DMS153 treated with DMSO at 0.1 percent for 48 hours (cell line): ENCODE measurements at regions not wholly inside any gene's neighbourhood (a gene's known extent, or its start where the extent isn't known, plus 50 kb on each side); places are given as distances from the start of the nearest gene placed in this dataset.
A peak's percentile ranks its signal among the peaks of the same experiment; 100 is the strongest.

ENCODE experiments used
- DNase-seq: peaks from one replicate; lab custom pipeline; 2025; ENCODE audit not compliant: unreplicated experiment; lab: John Stamatoyannopoulos, UW

- DNase-seq = no peak
Measured at GRCh38 chr11:31912808-31913207, 101.7 kb upstream of the PAX6 start.

GRCh38 chr11:31910950-31911576 lies 99.9 kb upstream of the PAX6 start:
- DNase-seq = no peak

GRCh38 chr11:31903225-31904074 lies 92.3 kb upstream of the PAX6 start:
- DNase-seq = no peak

- DNase-seq = no peak
Measured at GRCh38 chr11:31902706-31903105, 91.6 kb upstream of the PAX6 start.

GRCh38 chr11:31895926-31896325 lies 84.8 kb upstream of the PAX6 start:
- no peak for DNase-seq

GRCh38 chr11:31887180-31887579 lies 76.1 kb upstream of the PAX6 start:
- DNase-seq = no peak

- no peak for DNase-seq
Measured at GRCh38 chr11:31884080-31884479, 73.0 kb upstream of the PAX6 start.

- DNase-seq = no peak
Measured at GRCh38 chr11:31883435-31883834, 72.3 kb upstream of the PAX6 start.

GRCh38 chr11:31882951-31883392 lies 71.8 kb upstream of the PAX6 start:
- no peak for DNase-seq

- DNase-seq = no peak
Measured at GRCh38 chr11:31881825-31882224, 70.7 kb upstream of the PAX6 start.

- DNase-seq = no peak
Measured at GRCh38 chr11:31879681-31880080, 68.6 kb upstream of the PAX6 start.

GRCh38 chr11:31877863-31878262 lies 66.7 kb upstream of the PAX6 start:
- no peak for DNase-seq

- DNase-seq = no peak
Measured at GRCh38 chr11:31877083-31877482, 66.0 kb upstream of the PAX6 start.

- DNase-seq = no peak
Measured at GRCh38 chr11:31875866-31876560, 64.9 kb upstream of the PAX6 start.

GRCh38 chr11:31874631-31875191 lies 63.6 kb upstream of the PAX6 start:
- no peak for DNase-seq

GRCh38 chr11:31873124-31873523 lies 62.0 kb upstream of the PAX6 start:
- DNase-seq = no peak

- DNase-seq = no peak
Measured at GRCh38 chr11:31872076-31872443, 60.9 kb upstream of the PAX6 start.

GRCh38 chr11:31871310-31872075 lies 60.4 kb upstream of the PAX6 start:
- no peak for DNase-seq

GRCh38 chr11:31870609-31871309 lies 59.6 kb upstream of the PAX6 start:
- DNase-seq = peak; percentile 14

GRCh38 chr11:31869986-31870385 lies 58.9 kb upstream of the PAX6 start:
- DNase-seq = no peak
